ENCODE measurements at regions not wholly inside any gene's neighbourhood (a gene's known extent, or its start where the extent isn't known, plus 50 kb on each side); places are given as distances from the start of the nearest gene placed in this dataset.
"Not testable (repeated sequence)": the region's sequence is repeated elsewhere in the genome, so short reads cannot be mapped to it uniquely, and the experiment has no call there.

- Histone ChIP-seq H3K27ac (peak overlapping the region in 1 of 2 donors; percentile 79), H3K4me1 (peaks cover 0 to 35% of the 10 kb centered on the region in 2 donors), H3K27me3 (no peaks in the 10 kb centered on the region), H3K4me3 (no peak overlapping the region), H3K36me3 (no peaks in the 10 kb centered on the region), H3K9me3 (no peaks in the 10 kb centered on the region)
- ATAC-seq, result no peak
- intact Hi-C loops (cut with DNase I), result no loop called here
- no peak for DNase-seq
- TF ChIP-seq, protein P1, sequence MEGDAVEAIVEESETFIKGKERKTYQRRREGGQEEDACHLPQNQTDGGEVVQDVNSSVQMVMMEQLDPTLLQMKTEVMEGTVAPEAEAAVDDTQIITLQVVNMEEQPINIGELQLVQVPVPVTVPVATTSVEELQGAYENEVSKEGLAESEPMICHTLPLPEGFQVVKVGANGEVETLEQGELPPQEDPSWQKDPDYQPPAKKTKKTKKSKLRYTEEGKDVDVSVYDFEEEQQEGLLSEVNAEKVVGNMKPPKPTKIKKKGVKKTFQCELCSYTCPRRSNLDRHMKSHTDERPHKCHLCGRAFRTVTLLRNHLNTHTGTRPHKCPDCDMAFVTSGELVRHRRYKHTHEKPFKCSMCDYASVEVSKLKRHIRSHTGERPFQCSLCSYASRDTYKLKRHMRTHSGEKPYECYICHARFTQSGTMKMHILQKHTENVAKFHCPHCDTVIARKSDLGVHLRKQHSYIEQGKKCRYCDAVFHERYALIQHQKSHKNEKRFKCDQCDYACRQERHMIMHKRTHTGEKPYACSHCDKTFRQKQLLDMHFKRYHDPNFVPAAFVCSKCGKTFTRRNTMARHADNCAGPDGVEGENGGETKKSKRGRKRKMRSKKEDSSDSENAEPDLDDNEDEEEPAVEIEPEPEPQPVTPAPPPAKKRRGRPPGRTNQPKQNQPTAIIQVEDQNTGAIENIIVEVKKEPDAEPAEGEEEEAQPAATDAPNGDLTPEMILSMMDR (IDR thresholded peaks at IDR 0.05), result no peak
Measured at GRCh38 chr18:35810520-35810919, 162.0 kb upstream of the RMP24 start.

- no peak for DNase-seq
- TF ChIP-seq, protein P1 (IDR thresholded peaks at IDR 0.05), result no peak
- no peaks in the 10 kb centered on the region for H3K9me3 ChIP-seq
- H3K4me1 ChIP-seq, result peaks cover 0 to 35% of the 10 kb centered on the region in 2 donors
- H3K27ac ChIP-seq, result peak overlapping the region in 1 of 2 donors; percentile 79
- no peak for ATAC-seq
- H3K27me3 ChIP-seq, result no peaks in the 10 kb centered on the region
- H3K36me3 ChIP-seq, result no peaks in the 10 kb centered on the region
- H3K4me3 ChIP-seq, result no peak overlapping the region
- intact Hi-C loops (cut with DNase I), result no loop called here
Measured at GRCh38 chr18:35811896-35812295, 160.6 kb upstream of the RMP24 start.

DNA sequence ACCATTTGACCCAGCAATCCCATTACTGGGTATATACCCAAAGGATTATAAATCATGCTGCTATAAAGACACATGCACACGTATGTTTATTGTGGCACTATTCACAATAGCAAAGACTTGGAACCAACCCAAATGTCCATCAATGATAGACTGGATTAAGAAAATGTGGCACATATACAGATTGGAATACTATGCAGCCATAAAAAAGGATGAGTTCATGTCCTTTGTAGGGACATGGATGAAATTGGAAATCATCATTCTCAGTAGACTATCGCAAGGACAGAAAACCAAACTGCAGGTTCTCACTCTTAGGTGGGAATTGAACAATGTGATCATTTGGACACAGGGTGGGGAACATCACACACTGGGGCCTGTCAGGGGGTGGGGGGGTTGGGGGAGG is 157.5 kb upstream of the RMP24 start:
- not testable (repeated sequence) for ATAC-seq

DNA sequence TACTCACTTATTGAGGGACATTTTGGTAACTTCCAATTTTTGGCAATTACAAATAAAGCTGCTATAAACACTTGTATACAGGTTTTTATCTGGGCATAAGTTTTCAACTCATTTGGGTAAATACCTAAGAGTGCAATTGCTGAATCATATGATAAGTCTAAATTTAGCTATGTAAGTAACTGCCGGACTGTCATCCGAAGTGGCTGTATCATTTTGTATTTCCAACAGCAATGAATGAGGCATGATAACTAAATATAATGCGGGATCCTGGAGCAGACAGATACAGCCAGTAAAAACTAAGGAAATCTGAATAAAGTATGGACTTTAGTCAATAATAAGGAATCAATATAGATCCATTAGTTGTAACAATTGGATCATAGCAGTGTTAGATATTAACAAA is 156.5 kb upstream of the RMP24 start:
- Histone ChIP-seq H3K27ac (no peak overlapping the region), H3K4me1 (peaks cover 0 to 13% of the 10 kb centered on the region in 2 donors), H3K4me3 (no peak overlapping the region), H3K27me3 (no peaks in the 10 kb centered on the region), H3K9me3 (no peaks in the 10 kb centered on the region), H3K36me3 (no peaks in the 10 kb centered on the region)
- intact Hi-C loops (cut with DNase I), result no loop called here
- no peak for ATAC-seq
- TF ChIP-seq, protein P1 (IDR thresholded peaks at IDR 0.05), result no peak
- no peak for DNase-seq

More for the DNA sequence above, 157.5 kb upstream of the RMP24 start:
- H3K9me3 ChIP-seq; H3K27me3 ChIP-seq; intact Hi-C loops (cut with DNase I); H3K27ac ChIP-seq; H3K4me3 ChIP-seq; H3K36me3 ChIP-seq; DNase-seq: not testable (repeated sequence)
- H3K4me1 ChIP-seq, result peaks cover 0 to 20% of the 10 kb centered on the region in 2 donors

GRCh38 chr18:35817604-35818352 is 154.7 kb upstream of the RMP24 start:
- H3K27me3 ChIP-seq, result no peaks in the 10 kb centered on the region
- TF ChIP-seq, protein P1 (IDR thresholded peaks at IDR 0.05), result no peak
- H3K9me3 ChIP-seq, result no peaks in the 10 kb centered on the region
- peak in 1 of 4 donors; percentile 57 for DNase-seq
- intact Hi-C loops (cut with DNase I), result no loop called here
- ATAC-seq, result no peak
- no peak overlapping the region for H3K27ac ChIP-seq
- H3K4me1 ChIP-seq, result no peaks in the 10 kb centered on the region
- no peaks in the 10 kb centered on the region for H3K36me3 ChIP-seq
- no peak overlapping the region for H3K4me3 ChIP-seq

DNA sequence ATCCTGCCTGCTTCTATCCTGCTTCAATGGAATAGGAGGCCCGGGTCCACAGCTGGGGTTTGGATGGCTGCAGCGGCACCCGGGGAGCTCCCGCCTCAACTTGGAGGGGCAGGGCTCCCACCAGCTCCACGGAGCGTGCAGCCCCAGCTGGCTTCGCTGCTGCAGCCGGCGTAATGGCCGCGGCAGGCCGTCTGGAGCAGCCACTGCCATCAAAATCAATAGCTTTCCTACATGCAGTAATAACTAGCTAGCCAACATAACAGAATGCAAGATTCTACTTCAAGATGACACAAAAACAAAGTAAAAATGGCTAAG is 154.2 kb upstream of the RMP24 start:
- no peaks in the 10 kb centered on the region for H3K9me3 ChIP-seq
- no peaks in the 10 kb centered on the region for H3K36me3 ChIP-seq
- ATAC-seq (no peak), DNase-seq (peak in 1 of 4 donors; percentile 70)
- TF ChIP-seq, protein P1 (IDR thresholded peaks at IDR 0.05), result no peak
- no peak overlapping the region for H3K27ac ChIP-seq
- no peaks in the 10 kb centered on the region for H3K4me1 ChIP-seq
- H3K27me3 ChIP-seq, result no peaks in the 10 kb centered on the region
- intact Hi-C loops (cut with DNase I), result no loop called here
- no peak overlapping the region for H3K4me3 ChIP-seq
